ACC112 (cell line): ENCODE measurements at regions not wholly inside any gene's neighbourhood (a gene's known extent, or its start where the extent isn't known, plus 50 kb on each side); places are given as distances from the start of the nearest gene placed in this dataset.

ENCODE experiments used
- H2AFZ ChIP-seq: fragments of 200-600 bp; sonication (generic); one replicate; pipeline ENCODE4 v1.6.0; 2017; ENCODE audit warnings: antibody characterized with exemption, low read length; ENCODE audit not compliant: unreplicated experiment
- H3K27ac ChIP-seq: fragments of 200-600 bp; sonication (generic); 2 replicates; pipeline ENCODE4 v1.5.1; 2014; ENCODE audit warnings: low read depth, mild to moderate bottlenecking, antibody characterized with exemption, low read length, moderate library complexity
- H3K27me3 ChIP-seq: fragments of 200-600 bp; sonication (generic); 2 replicates; pipeline ENCODE4 v1.6.1; 2014; ENCODE audit warnings: mild to moderate bottlenecking, antibody characterized with exemption, low read length, moderate library complexity, mixed read lengths; ENCODE audit not compliant: insufficient read depth
- H3K36me3 ChIP-seq: fragments of 200-600 bp; sonication (generic); 2 replicates; pipeline ENCODE4 v1.6.1; 2016; ENCODE audit warnings: mild to moderate bottlenecking, antibody characterized with exemption, low read length, moderate library complexity, mixed read lengths; ENCODE audit not compliant: insufficient read depth
- H3K4me1 ChIP-seq: fragments of 200-600 bp; sonication (generic); one replicate; pipeline ENCODE4 v1.6.1; 2016; ENCODE audit warnings: low read length, mixed read lengths; ENCODE audit not compliant: insufficient read depth, unreplicated experiment, control insufficient read depth
- H3K4me3 ChIP-seq: fragments of 200-600 bp; sonication (generic); 2 replicates; pipeline ENCODE4 v1.5.1; 2014; ENCODE audit warnings: mild to moderate bottlenecking, low read depth, low read length
- H3K79me2 ChIP-seq: fragments of 200-600 bp; sonication (generic); one replicate; pipeline ENCODE4 v1.6.0; 2016; ENCODE audit warnings: low read length; ENCODE audit not compliant: control insufficient read depth, unreplicated experiment, insufficient read depth

DNA sequence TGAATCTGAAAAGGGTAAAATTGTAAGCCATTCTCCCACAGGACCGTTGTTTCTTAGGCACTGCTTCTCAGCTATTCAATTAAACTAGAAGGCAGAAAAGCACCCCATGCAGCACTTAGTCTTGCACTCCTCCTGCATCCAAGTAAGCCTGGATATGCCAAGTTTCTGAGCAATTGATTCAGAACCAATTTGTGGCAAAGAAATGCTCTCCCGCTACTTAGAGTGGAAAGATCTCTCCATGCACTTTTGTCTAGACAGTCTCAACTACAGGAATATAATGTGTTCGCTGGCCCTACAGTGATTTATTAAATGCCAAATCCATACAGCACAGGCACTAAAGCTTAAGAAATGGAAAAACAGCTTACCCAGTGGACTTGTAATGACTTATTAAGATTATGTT, 338.5 kb downstream of the HACE1 start:
- Histone ChIP-seq H3K4me3 (no peak overlapping the region), H3K27me3 (peaks cover 19% of the 10 kb centered on the region), H3K79me2 (no peaks in the 10 kb centered on the region), H2AFZ (no peak overlapping the region), H3K4me1 (no peaks in the 10 kb centered on the region), H3K36me3 (no peaks in the 10 kb centered on the region), H3K27ac (no peak overlapping the region)

DNA sequence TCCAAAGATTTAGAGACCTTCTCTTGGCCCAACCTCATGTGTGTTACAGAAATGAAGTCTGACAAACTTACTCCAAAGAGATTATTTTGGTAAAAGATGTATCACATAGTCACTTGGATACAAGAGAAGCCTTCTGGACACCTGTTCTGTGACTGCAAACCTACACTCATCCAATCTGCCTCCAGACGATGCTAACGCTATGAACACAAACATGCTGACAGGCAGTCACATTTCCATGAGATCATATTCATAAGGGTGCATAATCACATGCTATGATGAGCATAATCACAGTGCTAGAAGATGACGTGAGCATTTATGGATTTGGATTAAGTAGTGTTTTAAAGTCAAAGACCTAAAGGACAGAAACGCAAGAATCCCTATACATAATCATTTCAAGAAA, 340.2 kb downstream of the HACE1 start:
- H2AFZ ChIP-seq = no peak overlapping the region
- H3K27ac ChIP-seq = no peak overlapping the region
- H3K4me3 ChIP-seq = no peak overlapping the region
- H3K79me2 ChIP-seq = no peaks in the 10 kb centered on the region
- no peaks in the 10 kb centered on the region for H3K4me1 ChIP-seq
- H3K27me3 ChIP-seq = peaks cover 20% of the 10 kb centered on the region
- no peaks in the 10 kb centered on the region for H3K36me3 ChIP-seq

DNA sequence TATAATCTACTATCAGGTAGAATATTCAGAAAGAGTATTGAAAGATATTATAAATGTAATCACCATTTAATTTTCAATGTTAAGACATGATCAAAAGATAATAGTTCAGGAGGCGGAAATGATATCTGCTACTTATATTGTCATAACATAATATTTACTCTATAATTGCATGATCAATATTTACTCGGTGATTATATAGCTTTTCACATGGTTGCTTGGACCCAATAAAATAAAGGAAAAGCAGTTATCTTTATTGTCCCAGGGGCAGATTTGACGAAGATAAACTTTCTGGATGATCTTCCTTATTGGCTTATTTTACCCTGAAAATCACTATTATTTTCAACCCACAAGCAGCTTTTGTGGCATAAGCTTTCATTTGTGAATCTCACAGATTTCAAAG, 350.4 kb downstream of the HACE1 start:
- Histone ChIP-seq H3K36me3 (no peaks in the 10 kb centered on the region), H3K4me3 (no peak overlapping the region), H3K79me2 (no peaks in the 10 kb centered on the region), H3K27me3 (peaks cover 35% of the 10 kb centered on the region), H3K4me1 (no peaks in the 10 kb centered on the region), H2AFZ (no peak overlapping the region), H3K27ac (no peak overlapping the region)

DNA sequence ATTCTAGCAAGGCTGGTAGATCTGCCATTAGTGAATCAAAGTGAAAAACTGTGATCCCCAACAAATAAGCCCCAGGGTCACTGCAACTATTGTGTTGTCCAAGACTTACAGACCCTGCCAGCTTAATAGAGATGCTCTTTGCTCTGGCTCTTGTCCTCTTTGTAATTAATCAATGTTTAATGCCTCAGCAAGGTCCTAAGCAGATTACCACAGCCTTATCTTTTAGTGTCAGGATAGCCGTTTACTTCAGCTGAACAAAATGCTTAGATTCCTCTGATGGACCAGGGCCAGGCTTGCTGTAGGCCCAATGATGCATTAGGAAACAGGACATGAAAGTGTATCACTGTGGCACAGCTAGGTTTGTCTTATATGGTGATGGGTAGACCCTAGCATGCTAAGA, 353.3 kb downstream of the HACE1 start:
- no peaks in the 10 kb centered on the region for H3K36me3 ChIP-seq
- H3K27ac ChIP-seq = no peak overlapping the region
- no peak overlapping the region for H3K4me3 ChIP-seq
- H3K27me3 ChIP-seq = peaks cover 30% of the 10 kb centered on the region
- no peak overlapping the region for H2AFZ ChIP-seq
- H3K4me1 ChIP-seq = no peaks in the 10 kb centered on the region
- no peaks in the 10 kb centered on the region for H3K79me2 ChIP-seq

DNA sequence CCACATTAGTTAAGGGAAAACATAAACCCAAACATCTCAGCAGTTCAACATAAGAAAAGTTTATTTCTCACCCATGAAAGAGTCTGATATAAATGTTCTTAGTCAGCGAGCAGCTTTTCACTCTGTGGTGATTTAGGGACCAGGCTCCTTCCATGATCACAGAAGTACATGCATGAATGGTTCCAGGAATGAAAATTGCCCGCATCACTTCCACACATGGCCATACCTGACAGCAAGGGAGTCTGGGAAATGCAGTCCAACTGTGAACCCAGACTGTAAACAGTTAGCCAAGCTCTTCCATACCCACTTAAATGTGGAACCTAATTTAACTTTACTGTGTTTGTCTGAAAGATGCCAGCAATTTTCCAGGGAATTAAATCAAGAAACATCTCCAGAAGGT, 353.9 kb downstream of the HACE1 start:
- Histone ChIP-seq H3K4me1 (no peaks in the 10 kb centered on the region), H3K36me3 (no peaks in the 10 kb centered on the region), H3K27ac (no peak overlapping the region), H3K79me2 (no peaks in the 10 kb centered on the region), H2AFZ (no peak overlapping the region), H3K4me3 (no peak overlapping the region), H3K27me3 (peaks cover 25% of the 10 kb centered on the region)

DNA sequence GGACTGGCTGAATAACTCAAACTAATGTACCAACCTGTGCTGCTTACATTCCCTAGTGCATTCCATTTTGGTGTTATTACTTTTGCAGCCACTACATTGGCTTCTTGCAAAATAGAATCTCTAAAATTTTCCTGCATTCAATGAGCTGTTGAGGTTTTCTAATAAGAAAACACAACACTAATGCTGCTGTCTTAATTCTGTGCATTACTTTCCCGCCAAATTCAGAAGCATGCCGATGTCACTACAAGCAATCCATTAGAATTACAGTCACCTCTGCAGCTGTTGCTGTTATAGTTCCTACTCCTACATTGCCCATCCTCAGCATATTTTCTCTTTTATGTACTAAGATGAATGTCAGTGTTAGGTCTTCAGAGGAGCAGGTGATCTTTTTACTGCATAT, 359.5 kb downstream of the HACE1 start:
- H2AFZ ChIP-seq = no peak overlapping the region
- no peaks in the 10 kb centered on the region for H3K36me3 ChIP-seq
- no peak overlapping the region for H3K27ac ChIP-seq
- no peaks in the 10 kb centered on the region for H3K4me1 ChIP-seq
- no peak overlapping the region for H3K4me3 ChIP-seq
- no peaks in the 10 kb centered on the region for H3K79me2 ChIP-seq
- peaks cover 12% of the 10 kb centered on the region for H3K27me3 ChIP-seq

DNA sequence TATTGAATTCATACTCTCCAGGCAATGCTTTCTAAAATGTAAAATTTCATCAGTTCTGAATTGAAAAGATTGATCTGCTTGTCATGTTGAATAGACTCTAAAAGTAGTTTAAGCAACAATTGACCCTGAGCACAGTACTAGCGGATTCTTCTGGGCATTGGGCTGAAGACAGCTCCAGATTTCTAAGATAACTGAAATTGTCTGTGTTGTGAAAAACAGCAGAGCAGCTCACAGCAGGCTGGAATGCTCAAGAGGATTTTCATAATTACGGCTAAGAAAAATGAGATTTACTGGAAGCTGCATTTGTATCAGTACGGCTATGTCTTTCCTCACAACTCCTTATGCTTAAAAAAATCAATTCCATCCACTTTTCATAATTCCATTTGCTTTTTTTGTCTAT, 373.7 kb downstream of the HACE1 start:
- no peaks in the 10 kb centered on the region for H3K4me1 ChIP-seq
- peaks cover 37% of the 10 kb centered on the region for H3K27me3 ChIP-seq

DNA sequence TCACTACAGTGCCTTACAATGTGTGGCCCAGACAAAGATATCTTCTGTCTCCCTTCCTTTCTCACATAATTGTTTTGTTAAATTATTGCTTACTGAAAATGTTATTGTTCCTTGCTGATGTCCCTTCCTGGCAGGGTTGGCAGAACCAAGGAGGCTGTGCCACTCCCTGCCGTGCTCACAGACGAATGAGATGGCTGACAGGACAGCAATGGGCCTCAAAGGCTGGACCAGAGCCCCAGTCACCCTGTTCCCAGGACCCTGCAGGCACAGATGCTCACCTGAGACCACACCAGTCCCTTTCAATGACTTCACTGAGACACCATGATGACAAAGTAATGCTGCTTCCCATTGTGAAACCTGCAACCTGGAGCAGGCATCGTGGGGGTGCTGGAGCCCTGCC, 375.1 kb downstream of the HACE1 start:
- no peak overlapping the region for H3K27ac ChIP-seq
- no peak overlapping the region for H2AFZ ChIP-seq
- no peaks in the 10 kb centered on the region for H3K79me2 ChIP-seq

More for the DNA sequence above, 373.7 kb downstream of the HACE1 start:
- H3K27ac ChIP-seq = no peak overlapping the region
- no peak overlapping the region for H3K4me3 ChIP-seq
- no peaks in the 10 kb centered on the region for H3K79me2 ChIP-seq
- no peak overlapping the region for H2AFZ ChIP-seq
- H3K36me3 ChIP-seq = no peaks in the 10 kb centered on the region

DNA sequence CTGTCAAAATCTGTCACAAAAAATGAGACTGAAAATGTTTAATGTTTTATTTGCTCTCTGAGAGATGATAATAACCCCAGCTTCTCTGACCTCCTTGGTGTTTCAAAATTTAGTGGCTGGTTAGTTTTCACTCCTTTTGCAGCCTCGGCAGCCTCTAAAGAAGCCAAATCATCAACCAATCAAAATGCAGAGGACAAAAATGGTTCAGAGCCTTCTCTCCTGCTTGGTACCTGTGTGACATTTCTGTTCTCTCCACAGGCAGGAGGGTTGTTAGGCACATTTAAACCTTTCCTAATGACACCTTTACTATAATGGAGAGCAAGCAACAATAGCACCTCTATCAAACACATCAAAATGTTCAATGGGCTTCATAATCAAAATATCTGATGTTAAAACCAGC, 375.5 kb downstream of the HACE1 start:
- no peak overlapping the region for H3K27ac ChIP-seq
- H3K79me2 ChIP-seq = no peaks in the 10 kb centered on the region
- no peak overlapping the region for H3K4me3 ChIP-seq
- no peak overlapping the region for H2AFZ ChIP-seq
- peaks cover 52% of the 10 kb centered on the region for H3K27me3 ChIP-seq
- no peaks in the 10 kb centered on the region for H3K36me3 ChIP-seq
- H3K4me1 ChIP-seq = no peaks in the 10 kb centered on the region

More for the DNA sequence above, 375.1 kb downstream of the HACE1 start:
- Histone ChIP-seq H3K36me3 (no peaks in the 10 kb centered on the region), H3K27me3 (peaks cover 51% of the 10 kb centered on the region), H3K4me1 (no peaks in the 10 kb centered on the region), H3K4me3 (no peak overlapping the region)

DNA sequence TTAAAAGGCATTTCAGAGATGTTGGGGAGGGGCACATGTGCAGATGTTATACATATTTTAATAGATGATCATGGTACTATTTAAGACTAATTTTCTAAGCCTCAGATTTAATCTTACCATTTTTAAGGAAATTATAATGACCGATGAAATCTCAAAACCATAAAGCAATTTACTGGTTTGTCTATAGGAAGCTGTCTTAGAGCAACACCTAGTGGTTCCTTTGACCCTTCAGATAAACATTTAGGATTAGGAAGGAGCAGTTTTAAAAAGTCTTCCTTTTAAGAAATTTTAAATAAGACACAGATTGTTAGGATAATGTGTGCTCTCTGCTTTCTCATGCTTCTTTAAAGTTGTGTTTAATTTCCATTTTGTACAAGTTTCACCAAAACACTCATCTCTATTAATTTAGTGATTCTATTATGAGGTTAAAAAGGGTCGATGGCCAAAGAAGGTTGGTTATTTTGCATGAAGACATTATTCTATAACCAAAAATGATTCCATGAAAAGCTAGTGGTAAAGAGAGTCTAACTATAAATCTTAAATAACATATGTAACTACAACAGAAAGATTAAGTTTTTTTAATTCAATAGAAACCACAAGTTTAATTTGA, 376.4 kb downstream of the HACE1 start:
- Histone ChIP-seq H3K4me1 (no peaks in the 10 kb centered on the region), H3K27ac (no peak overlapping the region), H3K4me3 (no peak overlapping the region), H3K79me2 (no peaks in the 10 kb centered on the region), H3K27me3 (peaks cover 59% of the 10 kb centered on the region), H2AFZ (no peak overlapping the region), H3K36me3 (no peaks in the 10 kb centered on the region)

DNA sequence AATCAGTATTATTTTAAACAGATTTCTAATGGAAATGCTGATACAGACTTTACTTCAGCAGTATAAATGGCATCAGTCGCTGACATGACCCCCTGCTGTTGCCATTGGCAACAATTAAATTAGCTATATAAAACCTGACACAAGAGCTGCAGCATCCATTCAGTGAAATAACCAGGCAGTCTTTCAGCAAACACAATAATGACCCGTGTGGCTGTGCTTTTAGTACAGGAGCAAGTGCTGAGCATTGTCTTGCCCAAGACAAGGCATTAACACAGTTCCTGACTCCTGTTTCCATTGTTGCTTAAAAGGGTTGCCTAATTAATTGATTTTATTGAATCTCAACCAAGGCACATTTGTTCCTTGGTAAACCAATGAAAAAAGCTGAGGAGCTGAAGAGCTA, 382.1 kb downstream of the HACE1 start:
- H3K27me3 ChIP-seq = peaks cover 37% of the 10 kb centered on the region
- no peak overlapping the region for H3K27ac ChIP-seq
- H3K4me3 ChIP-seq = no peak overlapping the region
- H3K36me3 ChIP-seq = no peaks in the 10 kb centered on the region
- no peak overlapping the region for H2AFZ ChIP-seq
- H3K4me1 ChIP-seq = no peaks in the 10 kb centered on the region
- no peaks in the 10 kb centered on the region for H3K79me2 ChIP-seq
